ENCODE measurements at regions not wholly inside any gene's neighbourhood (a gene's known extent, or its start where the extent isn't known, plus 50 kb on each side); places are given as distances from the start of the nearest gene placed in this dataset.

DNA sequence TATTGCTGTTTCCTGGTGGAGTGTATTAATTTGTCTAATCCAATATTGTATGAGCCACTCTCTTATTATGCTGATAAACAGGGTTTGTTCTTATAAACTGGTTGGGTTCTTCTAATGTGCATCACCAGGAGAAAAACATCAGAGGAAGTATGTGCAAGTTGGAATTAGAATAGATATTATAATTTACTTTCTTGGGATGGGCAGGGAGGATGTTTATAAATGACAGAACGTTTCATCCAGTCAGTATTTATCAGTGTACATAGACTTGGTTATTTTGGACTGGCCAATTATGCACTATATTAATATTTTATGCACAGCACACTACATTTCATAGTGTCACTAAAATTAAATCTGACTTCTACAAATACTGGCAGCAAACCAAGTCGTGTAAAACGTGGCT lies 495.8 kb downstream of the PSAT1 start:
- TF ChIP-seq, protein P1, sequence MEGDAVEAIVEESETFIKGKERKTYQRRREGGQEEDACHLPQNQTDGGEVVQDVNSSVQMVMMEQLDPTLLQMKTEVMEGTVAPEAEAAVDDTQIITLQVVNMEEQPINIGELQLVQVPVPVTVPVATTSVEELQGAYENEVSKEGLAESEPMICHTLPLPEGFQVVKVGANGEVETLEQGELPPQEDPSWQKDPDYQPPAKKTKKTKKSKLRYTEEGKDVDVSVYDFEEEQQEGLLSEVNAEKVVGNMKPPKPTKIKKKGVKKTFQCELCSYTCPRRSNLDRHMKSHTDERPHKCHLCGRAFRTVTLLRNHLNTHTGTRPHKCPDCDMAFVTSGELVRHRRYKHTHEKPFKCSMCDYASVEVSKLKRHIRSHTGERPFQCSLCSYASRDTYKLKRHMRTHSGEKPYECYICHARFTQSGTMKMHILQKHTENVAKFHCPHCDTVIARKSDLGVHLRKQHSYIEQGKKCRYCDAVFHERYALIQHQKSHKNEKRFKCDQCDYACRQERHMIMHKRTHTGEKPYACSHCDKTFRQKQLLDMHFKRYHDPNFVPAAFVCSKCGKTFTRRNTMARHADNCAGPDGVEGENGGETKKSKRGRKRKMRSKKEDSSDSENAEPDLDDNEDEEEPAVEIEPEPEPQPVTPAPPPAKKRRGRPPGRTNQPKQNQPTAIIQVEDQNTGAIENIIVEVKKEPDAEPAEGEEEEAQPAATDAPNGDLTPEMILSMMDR (IDR thresholded peaks at IDR 0.05), result no peak
- no peak for TF ChIP-seq POLR2A (IDR thresholded peaks at IDR 0.05)

All from uterus (tissue), 2 donors.